ENCODE measurements at regions not wholly inside any gene's neighbourhood (a gene's known extent, or its start where the extent isn't known, plus 50 kb on each side); places are given as distances from the start of the nearest gene placed in this dataset.

- DNase-seq (ENCODE audit: extremely low read depth, insufficient read length): no peak
- no peak overlapping the region for H3K4me3 ChIP-seq (replicated peaks; ENCODE audit: low read depth, low read length)
- H3K36me3 ChIP-seq (ENCODE audit: control insufficient read depth, insufficient read depth, low read length): no peaks in the 10 kb centered on the region
- no peaks in the 10 kb centered on the region for H3K27me3 ChIP-seq (replicated peaks; ENCODE audit: control insufficient read depth, insufficient read depth, low read length)
- no peak for TF ChIP-seq CTCF (IDR thresholded peaks at IDR 0.05; ENCODE audit: insufficient read depth, low read length, poor library complexity, severe bottlenecking)
Measured at GRCh38 chr6:40011844-40012243, 77.6 kb upstream of the MOCS1 start.

DNA sequence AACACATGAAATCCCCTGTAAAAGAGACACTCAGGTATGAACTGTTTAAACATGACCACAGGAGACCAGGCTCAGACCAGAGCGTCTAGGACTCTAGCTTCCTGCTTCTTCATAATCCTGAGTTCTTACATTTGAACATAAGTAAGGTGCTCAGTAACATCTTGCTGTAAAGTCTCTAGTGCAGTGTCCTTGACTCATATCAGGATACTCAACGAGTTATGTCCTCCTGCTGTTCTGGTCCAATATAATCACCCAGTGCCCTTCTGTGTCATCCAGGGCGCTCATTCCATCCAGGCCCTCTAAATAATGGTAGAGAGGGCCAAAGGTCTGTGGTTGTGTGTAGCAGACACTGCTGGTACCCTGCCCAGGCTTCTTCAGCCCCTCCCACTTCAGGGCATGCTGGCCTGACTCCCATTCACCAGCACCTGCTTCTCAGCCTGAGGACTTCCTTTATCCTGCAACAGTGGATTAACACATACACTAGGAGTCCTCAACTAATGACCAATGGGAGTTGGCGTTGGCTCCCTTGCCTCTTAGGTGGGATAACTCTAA is 66.8 kb upstream of the MOCS1 start:
- Histone ChIP-seq H3K27me3 (replicated peaks; ENCODE audit: control insufficient read depth, insufficient read depth, low read length) (no peaks in the 10 kb centered on the region; the same call in none of the 2 replicates), H3K36me3 (ENCODE audit: control insufficient read depth, insufficient read depth, low read length) (no peaks in the 10 kb centered on the region), H3K4me3 (replicated peaks; ENCODE audit: low read depth, low read length) (no peak overlapping the region)
- TF ChIP-seq CTCF (IDR thresholded peaks at IDR 0.05; ENCODE audit: insufficient read depth, low read length, poor library complexity, severe bottlenecking): no peak
- DNase-seq (ENCODE audit: extremely low read depth, insufficient read length): no peak

- Histone ChIP-seq H3K36me3 (ENCODE audit: control insufficient read depth, insufficient read depth, low read length) (no peaks in the 10 kb centered on the region), H3K27me3 (replicated peaks; ENCODE audit: control insufficient read depth, insufficient read depth, low read length) (no peaks in the 10 kb centered on the region; the same call in none of the 2 replicates), H3K4me3 (replicated peaks; ENCODE audit: low read depth, low read length) (no peak overlapping the region)
- DNase-seq (ENCODE audit: extremely low read depth, insufficient read length): no peak
- TF ChIP-seq CTCF (IDR thresholded peaks at IDR 0.05; ENCODE audit: insufficient read depth, low read length, poor library complexity, severe bottlenecking): no peak
Measured at GRCh38 chr6:39999006-39999867, 65.0 kb upstream of the MOCS1 start.

GRCh38 chr6:39998126-39998525 is 63.9 kb upstream of the MOCS1 start:
- Histone ChIP-seq H3K36me3 (ENCODE audit: control insufficient read depth, insufficient read depth, low read length) (no peaks in the 10 kb centered on the region), H3K4me3 (replicated peaks; ENCODE audit: low read depth, low read length) (no peak overlapping the region), H3K27me3 (replicated peaks; ENCODE audit: control insufficient read depth, insufficient read depth, low read length) (no peaks in the 10 kb centered on the region; the same call in 1 of the 2 replicates)
- DNase-seq (ENCODE audit: extremely low read depth, insufficient read length): no peak
- TF ChIP-seq CTCF (IDR thresholded peaks at IDR 0.05; ENCODE audit: insufficient read depth, low read length, poor library complexity, severe bottlenecking): no peak

- no peak for DNase-seq (ENCODE audit: extremely low read depth, insufficient read length)
- H3K4me3 ChIP-seq (replicated peaks; ENCODE audit: low read depth, low read length): no peak overlapping the region
- TF ChIP-seq CTCF (IDR thresholded peaks at IDR 0.05; ENCODE audit: insufficient read depth, low read length, poor library complexity, severe bottlenecking): no peak
Measured at GRCh38 chr6:39997101-39997635, 62.9 kb upstream of the MOCS1 start.

More at GRCh38 chr6:39997101-39997635, 62.9 kb upstream of the MOCS1 start:
- Histone ChIP-seq H3K36me3 (ENCODE audit: control insufficient read depth, insufficient read depth, low read length) (no peaks in the 10 kb centered on the region), H3K27me3 (replicated peaks; ENCODE audit: control insufficient read depth, insufficient read depth, low read length) (no peaks in the 10 kb centered on the region; the same call in 1 of the 2 replicates)
